HG02938 (cell line): ENCODE measurements at regions not wholly inside any gene's neighbourhood (a gene's known extent, or its start where the extent isn't known, plus 50 kb on each side); places are given as distances from the start of the nearest gene placed in this dataset.
"Not testable (repeated sequence)": the region's sequence is repeated elsewhere in the genome, so short reads cannot be mapped to it uniquely, and the experiment has no call there.

Source experiments
- ATAC-seq: cut with Tn5 transposase; IDR thresholded peaks from one replicate; pipeline ENCODE4 v1.9.1; 2021; ENCODE audit warnings: mild to moderate bottlenecking, moderate library complexity; ENCODE audit not compliant: unreplicated experiment

GRCh38 chr9:33623658-33624586, 99.9 kb downstream of the ANKRD18B start:
- no peak for ATAC-seq

GRCh38 chr9:33628318-33628717, 104.3 kb downstream of the ANKRD18B start:
- ATAC-seq, result not testable (repeated sequence)

- ATAC-seq, result no peak
Measured at GRCh38 chr9:33628865-33629410, 104.9 kb downstream of the ANKRD18B start.

DNA sequence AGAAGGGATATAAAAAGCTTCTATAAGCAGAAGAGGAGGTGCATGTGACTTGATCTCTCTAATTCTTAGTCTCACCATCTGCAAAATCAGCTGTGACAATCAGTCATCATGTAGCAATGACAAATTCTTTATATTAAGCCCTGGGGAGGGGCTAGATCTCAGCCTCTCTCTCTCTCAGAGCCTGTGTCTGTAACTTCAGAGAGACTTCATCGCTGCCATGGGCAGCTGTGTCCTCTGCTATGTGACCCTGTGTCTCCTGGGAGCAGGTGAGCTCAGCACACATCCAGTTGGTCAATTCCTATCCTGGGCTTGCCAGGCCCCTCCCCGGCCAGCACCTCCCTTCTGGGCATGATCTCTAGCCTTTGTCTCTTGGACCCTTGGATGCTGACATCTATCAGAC, 109.6 kb downstream of the ANKRD18B start:
- ATAC-seq, result no peak

DNA sequence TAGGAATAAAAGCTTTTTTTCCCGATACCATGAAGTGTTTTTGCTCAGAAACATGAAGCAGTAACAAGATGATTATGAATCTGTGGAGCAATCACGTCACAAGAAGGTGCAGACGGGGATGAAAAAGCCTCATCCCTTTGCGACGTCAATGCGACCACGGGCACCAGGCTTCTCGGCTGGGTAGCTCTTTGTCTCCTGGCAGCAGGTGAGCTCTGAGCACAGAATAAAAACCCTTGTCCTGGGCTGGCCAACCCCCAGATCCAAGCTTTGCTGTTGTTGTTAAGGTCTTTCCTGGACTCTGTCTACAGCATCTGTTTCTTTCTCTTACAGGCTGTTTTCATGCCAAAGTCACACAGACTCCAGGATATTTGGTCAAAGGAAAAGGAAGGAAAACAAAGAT, 113.8 kb downstream of the ANKRD18B start:
- ATAC-seq, result no peak

- ATAC-seq, result no peak
Measured at GRCh38 chr9:33638391-33638915, 114.4 kb downstream of the ANKRD18B start.

DNA sequence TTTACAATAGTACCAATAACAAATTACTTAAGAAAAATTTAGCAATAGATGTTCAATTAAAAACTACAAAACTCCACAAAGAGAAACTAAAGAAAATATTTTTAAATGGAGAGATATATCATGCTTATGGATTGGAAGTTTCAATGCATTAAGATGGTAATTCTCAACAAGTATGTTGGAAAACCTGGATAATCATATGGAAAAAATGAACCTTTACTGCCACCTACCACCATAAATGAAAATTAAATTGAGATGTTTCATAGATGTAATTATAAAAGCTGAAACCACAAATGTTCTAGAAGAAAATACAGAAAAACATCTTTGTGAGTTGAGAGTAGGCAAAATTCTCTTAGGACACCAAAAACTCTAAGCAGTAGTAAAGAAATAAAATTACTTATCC, 121.7 kb downstream of the ANKRD18B start:
- ATAC-seq, result no peak

DNA sequence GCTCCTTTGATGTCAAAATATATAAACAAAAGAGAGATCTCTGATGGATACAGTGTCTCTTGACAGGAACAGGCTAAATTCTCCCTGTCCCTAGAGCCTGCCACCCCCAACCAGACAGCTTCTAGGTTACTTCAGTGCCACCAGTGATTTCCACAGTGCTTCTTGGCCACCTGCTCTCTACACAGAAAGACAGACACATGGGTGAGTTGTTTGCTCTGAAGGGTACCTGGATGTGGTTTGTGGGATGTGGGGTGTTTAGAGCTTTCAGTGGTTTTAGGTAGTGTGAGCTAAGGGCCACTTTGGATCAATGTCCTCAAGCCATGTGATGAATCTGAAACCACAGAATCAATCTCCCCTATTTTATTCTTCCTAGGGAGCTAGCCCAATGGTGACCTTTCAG, 125.4 kb downstream of the ANKRD18B start:
- ATAC-seq, result no peak

- ATAC-seq, result no peak
Measured at GRCh38 chr9:33651125-33651524, 127.1 kb downstream of the ANKRD18B start.

GRCh38 chr9:33659921-33660320, 135.4 kb upstream of the PRSS3 start:
- no peak for ATAC-seq

DNA sequence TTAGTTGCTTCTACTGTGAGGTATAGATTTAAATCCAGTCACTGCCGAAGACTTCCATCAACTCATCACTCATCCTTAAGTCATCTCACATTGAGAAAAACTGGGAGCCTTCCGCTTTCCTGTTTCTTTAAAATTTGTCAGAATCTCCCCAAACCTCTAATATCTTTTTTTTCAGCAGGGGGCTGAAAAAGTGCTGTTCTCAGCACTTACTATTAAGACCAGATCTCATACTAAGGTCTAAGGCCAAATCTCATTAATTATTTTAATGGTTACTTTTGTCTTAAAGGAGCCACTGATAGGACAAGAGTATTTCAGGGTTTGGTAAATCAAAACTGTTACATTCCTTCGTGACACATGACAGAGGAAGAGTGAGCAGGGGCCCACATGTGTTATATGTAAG, 134.6 kb upstream of the PRSS3 start:
- no peak for ATAC-seq

DNA sequence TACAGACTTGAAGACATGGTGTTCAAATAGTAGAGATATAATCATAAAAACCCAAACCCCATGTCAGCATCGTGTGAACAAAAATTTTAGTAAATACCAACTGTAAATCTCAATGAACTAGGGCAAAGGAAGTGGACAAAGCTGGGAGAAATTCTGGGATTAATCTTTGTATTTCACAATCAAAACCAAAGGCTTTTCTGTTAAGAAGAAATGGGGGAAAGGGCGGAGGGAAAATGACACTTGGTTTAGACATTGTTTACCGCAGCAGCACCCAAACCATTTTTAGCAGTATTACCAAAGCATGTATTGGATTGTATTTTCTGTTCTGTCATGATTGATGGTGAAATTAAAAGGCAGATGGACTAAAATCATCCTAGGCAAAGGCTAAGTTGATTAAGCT, 134.2 kb upstream of the PRSS3 start:
- no peak for ATAC-seq

GRCh38 chr9:33662871-33663270, 132.5 kb upstream of the PRSS3 start:
- ATAC-seq, result no peak

- not testable (repeated sequence) for ATAC-seq
Measured at GRCh38 chr9:33676194-33676745, 119.1 kb upstream of the PRSS3 start.

- ATAC-seq, result no peak
Measured at GRCh38 chr9:33676746-33677505, 118.4 kb upstream of the PRSS3 start.

DNA sequence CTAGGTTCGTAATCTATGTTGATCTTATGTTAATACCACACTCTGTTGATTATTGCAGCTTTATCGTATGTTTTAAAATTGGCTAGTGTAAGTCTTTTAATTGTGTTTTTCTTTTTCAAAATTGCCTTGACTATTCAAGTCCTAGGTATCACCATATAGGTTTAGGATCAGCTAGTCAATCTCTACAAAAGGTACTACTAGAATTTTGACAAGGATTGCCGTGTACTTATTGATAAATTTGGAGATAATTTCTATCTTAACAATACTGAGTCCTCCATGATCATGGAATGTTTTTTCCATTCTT, 117.9 kb upstream of the PRSS3 start:
- no peak for ATAC-seq

GRCh38 chr9:33677961-33678360, 117.4 kb upstream of the PRSS3 start:
- no peak for ATAC-seq

GRCh38 chr9:33682551-33682950, 112.8 kb upstream of the PRSS3 start:
- no peak for ATAC-seq

GRCh38 chr9:33684831-33685230, 110.5 kb upstream of the PRSS3 start:
- no peak for ATAC-seq

DNA sequence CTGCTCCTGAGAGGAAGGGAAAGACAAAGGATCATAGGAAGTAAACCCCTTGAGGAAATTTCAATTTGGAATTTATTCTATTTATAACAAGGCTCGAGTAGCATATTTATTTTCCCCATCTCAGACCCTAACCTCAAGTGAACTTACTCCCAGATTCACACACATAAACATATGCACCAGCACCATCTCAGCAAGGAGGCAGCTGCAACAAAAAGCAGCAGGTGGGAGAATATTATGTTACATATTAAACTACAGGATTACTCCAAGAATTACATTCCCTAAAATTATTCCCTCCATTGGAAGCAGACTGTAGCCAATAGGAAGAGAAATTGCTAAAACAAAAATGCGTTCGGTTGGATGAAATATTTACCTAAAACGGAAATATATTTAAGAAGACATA, 108.4 kb upstream of the PRSS3 start:
- ATAC-seq, result no peak

GRCh38 chr9:33687779-33688178, 107.6 kb upstream of the PRSS3 start:
- no peak for ATAC-seq
